ENCODE measurements at regions not wholly inside any gene's neighbourhood (a gene's known extent, or its start where the extent isn't known, plus 50 kb on each side); places are given as distances from the start of the nearest gene placed in this dataset.
"Not testable (repeated sequence)": the region's sequence is repeated elsewhere in the genome, so short reads cannot be mapped to it uniquely, and the experiment has no call there.

- H3K27ac ChIP-seq (ENCODE audit: low read depth in 2 of 2, low read length in 1 of 2); H3K9me3 ChIP-seq; DNase-seq; CTCF ChIA-PET; H3K79me2 ChIP-seq (ENCODE audit: insufficient read depth); H3K4me2 ChIP-seq; H3K4me1 ChIP-seq (ENCODE audit: control insufficient read depth in 1 of 2, insufficient read depth in 2 of 2, low read depth in 1 of 2, low read length in 1 of 2); H3K36me3 ChIP-seq (replicated peaks in 1 of 2; ENCODE audit: control insufficient read depth in 1 of 2, insufficient read depth in 2 of 2, low read length in 1 of 2); POLR2A ChIA-PET; H3K27me3 ChIP-seq (ENCODE audit: insufficient read depth); H3K9ac ChIP-seq; H3F3A ChIP-seq (replicated peaks; ENCODE audit: insufficient read depth); H4K20me1 ChIP-seq (ENCODE audit: insufficient read depth); H2AFZ ChIP-seq (ENCODE audit: low read depth); H3K9me2 ChIP-seq: not testable (repeated sequence)
- WGBS (ENCODE audit: low lambda C conversion rate): 29% methylated on average over 13 of the region's 16 CpGs
- peak overlapping the region; percentile 30 to 37; a peak in 2 of 4 replicates for H3K4me3 ChIP-seq (ENCODE audit: low read depth in 2 of 2, low read length in 1 of 2)
Observed at GRCh38 chr2:209261366-209262053, 162.3 kb upstream of the MAP2 start.

- H2AFZ ChIP-seq (ENCODE audit: low read depth): no peak overlapping the region
- no peak overlapping the region for H3K4me2 ChIP-seq
- no peaks in the 10 kb centered on the region for H3K79me2 ChIP-seq (ENCODE audit: insufficient read depth)
- DNase-seq: no peak
- H3K9me3 ChIP-seq: no peaks in the 10 kb centered on the region
- ChIA-PET POLR2A (no interaction called here), CTCF (no interaction called here)
- H3K4me1 ChIP-seq (ENCODE audit: control insufficient read depth in 1 of 2, insufficient read depth in 2 of 2, low read depth in 1 of 2, low read length in 1 of 2): no peaks in the 10 kb centered on the region
- no peak overlapping the region for H3K4me3 ChIP-seq (ENCODE audit: low read depth in 2 of 2, low read length in 1 of 2)
- no peaks in the 10 kb centered on the region for H3F3A ChIP-seq (replicated peaks; ENCODE audit: insufficient read depth)
- H3K27me3 ChIP-seq (ENCODE audit: insufficient read depth): no peaks in the 10 kb centered on the region
- H3K36me3 ChIP-seq (replicated peaks in 1 of 2; ENCODE audit: control insufficient read depth in 1 of 2, insufficient read depth in 2 of 2, low read length in 1 of 2): no peaks in the 10 kb centered on the region
- H3K9ac ChIP-seq: no peak overlapping the region
- H3K9me2 ChIP-seq: no peaks in the 10 kb centered on the region
- H4K20me1 ChIP-seq (ENCODE audit: insufficient read depth): no peaks in the 10 kb centered on the region
- 15% methylated on average over 2 of the region's 2 CpGs for WGBS (ENCODE audit: low lambda C conversion rate)
- H3K27ac ChIP-seq (ENCODE audit: low read depth in 2 of 2, low read length in 1 of 2): no peak overlapping the region
- TF ChIP-seq RFX5 (IDR thresholded peaks at IDR 0.05; ENCODE audit: low read length) (no peak), CHD2 (IDR thresholded peaks at IDR 0.05; ENCODE audit: low read length, partially characterized antibody) (no peak), RCOR1 (IDR thresholded peaks at IDR 0.05; ENCODE audit: low read length) (no peak), RAD21 (IDR thresholded peaks at IDR 0.05; ENCODE audit: low read length) (no peak)
Observed at GRCh38 chr2:209269024-209269423, 154.8 kb upstream of the MAP2 start.

GRCh38 chr2:209276000-209276399 lies 147.8 kb upstream of the MAP2 start:
- H2AFZ ChIP-seq (ENCODE audit: low read depth): no peak overlapping the region
- no peaks in the 10 kb centered on the region for H3K27me3 ChIP-seq (ENCODE audit: insufficient read depth)
- H3K27ac ChIP-seq (ENCODE audit: low read depth in 2 of 2, low read length in 1 of 2): no peak overlapping the region
- TF ChIP-seq CTCF (IDR thresholded peaks at IDR 0.05): no peak
- no peak for TF ChIP-seq USF2 (IDR thresholded peaks at IDR 0.05; ENCODE audit: borderline replicate concordance, low read depth, low read length)
- TF ChIP-seq EZH2phosphoT487 (IDR thresholded peaks at IDR 0.05; ENCODE audit: borderline replicate concordance, low read depth): no peak
- TF ChIP-seq GABPA (IDR thresholded peaks at IDR 0.05; ENCODE audit: low read depth): no peak
- TF ChIP-seq POLR2AphosphoS5 (IDR thresholded peaks at IDR 0.05; ENCODE audit: low read depth, low read length): no peak
- no peak for TF ChIP-seq USF1 (IDR thresholded peaks at IDR 0.05; ENCODE audit: borderline replicate concordance, low read depth)
- TF ChIP-seq ZBTB33 (IDR thresholded peaks at IDR 0.05; ENCODE audit: borderline replicate concordance, low read depth): no peak
- no peak for TF ChIP-seq MXI1 (IDR thresholded peaks at IDR 0.05; ENCODE audit: low read depth, low read length)
- TF ChIP-seq RAD21 (IDR thresholded peaks at IDR 0.05; ENCODE audit: low read length): no peak
- no peak for TF ChIP-seq JUND (IDR thresholded peaks at IDR 0.05)
- TF ChIP-seq CHD2 (IDR thresholded peaks at IDR 0.05; ENCODE audit: low read length, partially characterized antibody): no peak
- TF ChIP-seq RFX5 (IDR thresholded peaks at IDR 0.05; ENCODE audit: low read length): no peak
- TF ChIP-seq TAF1 (IDR thresholded peaks at IDR 0.05; ENCODE audit: borderline replicate concordance, low read depth, low read length): no peak
- no peak for TF ChIP-seq MEF2A (IDR thresholded peaks at IDR 0.05; ENCODE audit: borderline replicate concordance, low read depth)
- TF ChIP-seq SMC3 (IDR thresholded peaks at IDR 0.05; ENCODE audit: low read depth, low read length): no peak
- no peak for TF ChIP-seq RXRA (IDR thresholded peaks at IDR 0.05; ENCODE audit: borderline replicate concordance, low read depth)
- WGBS (ENCODE audit: low lambda C conversion rate): 67% methylated on average over 3 of the region's 3 CpGs
- H3K9ac ChIP-seq: no peak overlapping the region
- no peaks in the 10 kb centered on the region for H3K9me3 ChIP-seq
- no peaks in the 10 kb centered on the region for H4K20me1 ChIP-seq (ENCODE audit: insufficient read depth)
- H3K36me3 ChIP-seq (replicated peaks in 1 of 2; ENCODE audit: control insufficient read depth in 1 of 2, insufficient read depth in 2 of 2, low read length in 1 of 2): no peaks in the 10 kb centered on the region
- CTCF ChIA-PET: no interaction called here
- H3K4me1 ChIP-seq (ENCODE audit: control insufficient read depth in 1 of 2, insufficient read depth in 2 of 2, low read depth in 1 of 2, low read length in 1 of 2): no peaks in the 10 kb centered on the region
- no peak overlapping the region for H3K4me3 ChIP-seq (ENCODE audit: low read depth in 2 of 2, low read length in 1 of 2)
- no peaks in the 10 kb centered on the region for H3K9me2 ChIP-seq
- POLR2A ChIA-PET: no interaction called here
- no peaks in the 10 kb centered on the region for H3F3A ChIP-seq (replicated peaks; ENCODE audit: insufficient read depth)
- H3K4me2 ChIP-seq: no peak overlapping the region
- no peak for DNase-seq
- H3K79me2 ChIP-seq (ENCODE audit: insufficient read depth): no peaks in the 10 kb centered on the region

Data from SK-N-SH (cell line).